Vagina (tissue), 2 donors: ENCODE measurements at regions not wholly inside any gene's neighbourhood (a gene's known extent, or its start where the extent isn't known, plus 50 kb on each side); places are given as distances from the start of the nearest gene placed in this dataset.

Experiments
- DNase-seq, 2 donors: peaks; one replicate each; pipeline ENCODE4 v3.0.0-alpha.2; 2017; ENCODE audit errors: extremely low spot score in 2 of 2
- H3K27ac ChIP-seq: fragments of 200-600 bp; sonication (generic); one replicate; pipeline ENCODE4 v1.5.1; 2019
- H3K27me3 ChIP-seq: fragments of 200-600 bp; sonication (generic); one replicate; pipeline ENCODE4 v1.5.1; 2019
- H3K36me3 ChIP-seq, 2 donors: fragments of 200-600 bp; sonication (generic); one replicate each; pipeline ENCODE4 v1.5.1; 2017 to 2019
- H3K4me1 ChIP-seq: fragments of 200-600 bp; sonication (generic); one replicate; pipeline ENCODE4 v1.5.1; 2019
- H3K4me3 ChIP-seq, 2 donors: fragments of 200-600 bp; sonication (generic); 1 replicate in 1 of 2; 2 replicates in 1 of 2; pipeline ENCODE4 v1.5.1; 2016 to 2019
- H3K9me3 ChIP-seq: fragments of 200-600 bp; sonication (generic); one replicate; pipeline ENCODE4 v1.5.1; 2019
- POLR2A ChIP-seq, 2 donors: fragments of 450-650 bp; IDR thresholded peaks; one replicate each; pipeline ENCODE4 v1.6.1; 2017; ENCODE audit warnings: antibody characterized with exemption in 2 of 2, mild to moderate bottlenecking in 2 of 2, moderate library complexity in 2 of 2
- POLR2AphosphoS5 ChIP-seq, 2 donors: sonication (generic); formaldehyde crosslinking; IDR thresholded peaks; one replicate each; pipeline ENCODE4 v1.9.0; 2017; ENCODE audit warnings: antibody characterized with exemption in 2 of 2, mild to moderate bottlenecking in 2 of 2, low read depth in 1 of 2; ENCODE audit not compliant: insufficient read depth in 1 of 2
- intact Hi-C: fragments of 100-400 bp; cut with DNase I; formaldehyde crosslinking; loops from one replicate; pipeline ENCODE4 v1.15.1; 2023
- TF ChIP-seq, protein P1 (sequence below), 3 experiments: fragments of 450-650 bp in 2 of 3; fragments of 200-600 bp in 1 of 3; sonication (generic) in 1 of 3; IDR thresholded peaks; one replicate each; pipeline ENCODE4 v1.5.1; 2017 to 2019; ENCODE audit warnings: antibody characterized with exemption in 3 of 3, mild to moderate bottlenecking in 2 of 3, moderate library complexity in 2 of 3

DNA sequence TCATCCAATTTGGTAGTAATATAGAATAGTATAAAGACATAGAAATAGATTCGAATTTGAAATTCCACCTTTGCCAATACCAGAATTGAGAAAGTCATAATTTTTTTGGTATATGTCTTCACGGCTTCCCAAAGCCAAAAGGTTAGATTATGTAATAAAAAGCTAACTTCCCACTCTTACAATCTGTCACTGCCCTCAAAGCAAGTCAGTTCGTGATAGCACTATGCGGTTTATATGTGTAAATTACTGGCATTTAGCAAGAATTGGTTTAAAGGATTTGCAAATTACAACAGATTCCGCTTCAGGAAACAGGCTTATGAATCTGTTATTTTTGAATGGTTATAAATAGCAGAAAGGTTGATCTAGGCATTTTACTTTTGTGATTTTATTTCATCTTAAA lies 679.4 kb upstream of the ADGRL2 start:
- no peak for DNase-seq
- Histone ChIP-seq H3K27me3 (no peaks in the 10 kb centered on the region), H3K4me1 (no peaks in the 10 kb centered on the region), H3K4me3 (no peak overlapping the region), H3K27ac (no peak overlapping the region), H3K36me3 (no peaks in the 10 kb centered on the region), H3K9me3 (no peaks in the 10 kb centered on the region)
- intact Hi-C loops: no loop called here
- no peak for TF ChIP-seq POLR2AphosphoS5 (IDR thresholded peaks at IDR 0.05; ENCODE audit: insufficient read depth in 1 of 2, low read depth in 1 of 2)
- TF ChIP-seq, protein P1, sequence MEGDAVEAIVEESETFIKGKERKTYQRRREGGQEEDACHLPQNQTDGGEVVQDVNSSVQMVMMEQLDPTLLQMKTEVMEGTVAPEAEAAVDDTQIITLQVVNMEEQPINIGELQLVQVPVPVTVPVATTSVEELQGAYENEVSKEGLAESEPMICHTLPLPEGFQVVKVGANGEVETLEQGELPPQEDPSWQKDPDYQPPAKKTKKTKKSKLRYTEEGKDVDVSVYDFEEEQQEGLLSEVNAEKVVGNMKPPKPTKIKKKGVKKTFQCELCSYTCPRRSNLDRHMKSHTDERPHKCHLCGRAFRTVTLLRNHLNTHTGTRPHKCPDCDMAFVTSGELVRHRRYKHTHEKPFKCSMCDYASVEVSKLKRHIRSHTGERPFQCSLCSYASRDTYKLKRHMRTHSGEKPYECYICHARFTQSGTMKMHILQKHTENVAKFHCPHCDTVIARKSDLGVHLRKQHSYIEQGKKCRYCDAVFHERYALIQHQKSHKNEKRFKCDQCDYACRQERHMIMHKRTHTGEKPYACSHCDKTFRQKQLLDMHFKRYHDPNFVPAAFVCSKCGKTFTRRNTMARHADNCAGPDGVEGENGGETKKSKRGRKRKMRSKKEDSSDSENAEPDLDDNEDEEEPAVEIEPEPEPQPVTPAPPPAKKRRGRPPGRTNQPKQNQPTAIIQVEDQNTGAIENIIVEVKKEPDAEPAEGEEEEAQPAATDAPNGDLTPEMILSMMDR (IDR thresholded peaks at IDR 0.05): no peak
- TF ChIP-seq POLR2A (IDR thresholded peaks at IDR 0.05): no peak

DNA sequence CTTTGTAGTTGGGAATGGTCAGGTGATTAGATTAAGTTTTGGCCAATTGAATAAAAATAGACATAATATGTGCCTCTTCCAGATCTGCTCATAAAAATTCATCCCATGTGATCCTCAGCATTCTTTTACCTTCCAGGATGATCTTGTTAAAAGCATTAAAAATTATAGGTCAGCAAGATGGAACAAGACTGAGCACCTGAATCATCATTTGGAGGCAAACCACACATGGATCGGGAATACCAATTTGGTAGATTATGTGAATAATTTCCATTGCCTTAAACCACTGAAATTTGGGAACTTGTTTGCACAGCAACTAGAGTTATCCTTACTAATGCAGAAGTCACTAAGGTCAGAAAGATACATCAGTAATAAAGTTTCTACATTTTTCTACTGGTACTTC lies 681.4 kb upstream of the ADGRL2 start:
- DNase-seq: no peak
- Histone ChIP-seq H3K9me3 (no peaks in the 10 kb centered on the region), H3K36me3 (no peaks in the 10 kb centered on the region), H3K27ac (no peak overlapping the region), H3K4me1 (no peaks in the 10 kb centered on the region), H3K27me3 (no peaks in the 10 kb centered on the region), H3K4me3 (no peak overlapping the region)
- intact Hi-C loops: no loop called here
- no peak for TF ChIP-seq POLR2A (IDR thresholded peaks at IDR 0.05)
- TF ChIP-seq, protein P1 (IDR thresholded peaks at IDR 0.05): no peak
- TF ChIP-seq POLR2AphosphoS5 (IDR thresholded peaks at IDR 0.05; ENCODE audit: insufficient read depth in 1 of 2, low read depth in 1 of 2): no peak

DNA sequence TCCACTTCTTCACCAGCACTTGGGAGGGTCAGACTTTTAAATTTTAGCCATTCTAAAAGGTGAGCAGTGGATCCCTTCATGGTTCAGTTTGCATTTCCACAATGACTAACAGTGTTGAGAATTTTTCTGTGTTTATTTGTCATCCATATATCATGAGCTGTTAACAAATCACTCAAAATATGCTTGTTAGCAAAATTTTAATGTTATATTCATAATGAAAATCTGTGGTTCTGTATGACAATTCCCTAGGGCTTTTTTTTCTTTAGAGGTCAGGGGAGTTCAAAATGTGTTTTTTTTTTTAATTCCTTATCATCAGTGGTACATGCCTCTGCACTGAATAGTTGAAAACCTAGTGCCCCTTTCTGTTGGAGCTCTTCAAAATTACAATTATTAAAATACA lies 682.2 kb upstream of the ADGRL2 start:
- TF ChIP-seq POLR2A (IDR thresholded peaks at IDR 0.05): no peak
- TF ChIP-seq, protein P1 (IDR thresholded peaks at IDR 0.05): no peak
- TF ChIP-seq POLR2AphosphoS5 (IDR thresholded peaks at IDR 0.05; ENCODE audit: insufficient read depth in 1 of 2, low read depth in 1 of 2): no peak
- Histone ChIP-seq H3K9me3 (no peaks in the 10 kb centered on the region), H3K4me3 (no peak overlapping the region), H3K27ac (no peak overlapping the region), H3K36me3 (no peaks in the 10 kb centered on the region), H3K27me3 (no peaks in the 10 kb centered on the region), H3K4me1 (no peaks in the 10 kb centered on the region)
- DNase-seq: no peak
- intact Hi-C loops: no loop called here

DNA sequence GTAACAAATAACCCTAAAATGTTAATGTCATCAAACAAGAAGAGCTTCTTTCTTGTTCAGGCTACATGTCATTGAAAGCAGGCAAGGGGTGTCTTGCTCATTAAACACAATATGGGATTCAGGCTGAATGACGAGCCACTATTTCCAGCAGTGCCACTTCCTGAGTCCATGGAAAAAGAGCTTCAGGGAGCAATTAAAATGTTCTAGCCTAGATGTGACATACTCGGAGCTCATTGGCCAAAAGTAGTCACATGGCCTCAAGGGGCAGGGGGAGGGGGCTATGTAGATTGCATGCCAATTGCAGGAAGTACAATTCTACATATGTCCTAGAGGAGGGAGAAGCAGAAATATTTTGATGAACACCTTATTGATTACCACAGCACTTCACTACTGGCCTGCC lies 685.3 kb upstream of the ADGRL2 start:
- no peak for DNase-seq
- Histone ChIP-seq H3K4me3 (no peak overlapping the region), H3K27ac (no peak overlapping the region), H3K36me3 (no peaks in the 10 kb centered on the region), H3K27me3 (no peaks in the 10 kb centered on the region), H3K4me1 (no peaks in the 10 kb centered on the region), H3K9me3 (no peaks in the 10 kb centered on the region)
- intact Hi-C loops: no loop called here
- TF ChIP-seq, protein P1 (IDR thresholded peaks at IDR 0.05): no peak
- TF ChIP-seq POLR2A (IDR thresholded peaks at IDR 0.05): no peak
- no peak for TF ChIP-seq POLR2AphosphoS5 (IDR thresholded peaks at IDR 0.05; ENCODE audit: insufficient read depth in 1 of 2, low read depth in 1 of 2)

DNA sequence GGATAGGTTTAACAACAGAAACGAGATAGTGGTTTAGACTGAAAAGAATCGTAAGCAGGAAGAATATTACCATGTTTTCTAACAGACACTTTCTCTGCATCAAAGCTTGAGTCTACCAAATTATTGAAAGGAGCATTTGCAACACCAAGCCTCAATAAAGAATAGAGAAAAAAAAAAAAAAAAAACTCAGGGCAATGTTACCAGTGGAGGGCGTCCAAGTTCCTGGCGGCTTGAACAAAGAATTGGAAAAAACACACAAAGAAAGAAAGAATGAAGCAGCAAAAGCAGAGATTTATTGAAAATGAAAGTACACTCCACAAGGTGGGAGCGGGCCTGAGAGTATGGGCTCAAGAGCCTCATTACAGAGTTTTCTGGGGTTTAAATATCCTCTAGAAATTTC lies 686.5 kb upstream of the ADGRL2 start:
- Histone ChIP-seq H3K4me1 (no peaks in the 10 kb centered on the region), H3K27ac (no peak overlapping the region), H3K4me3 (no peak overlapping the region), H3K36me3 (no peaks in the 10 kb centered on the region), H3K27me3 (no peaks in the 10 kb centered on the region), H3K9me3 (no peaks in the 10 kb centered on the region)
- no peak for DNase-seq
- TF ChIP-seq POLR2A (IDR thresholded peaks at IDR 0.05) (no peak), POLR2AphosphoS5 (IDR thresholded peaks at IDR 0.05; ENCODE audit: insufficient read depth in 1 of 2, low read depth in 1 of 2) (no peak)
- TF ChIP-seq, protein P1 (IDR thresholded peaks at IDR 0.05): no peak
- intact Hi-C loops: no loop called here
